Peyer's patch (tissue), 4 donors: ENCODE measurements at regions not wholly inside any gene's neighbourhood (a gene's known extent, or its start where the extent isn't known, plus 50 kb on each side); places are given as distances from the start of the nearest gene placed in this dataset.

Experiments
- DNase-seq, 3 donors: peaks; one replicate each; pipeline ENCODE4 v3.0.0-alpha.2; 2017 to 2019
- H3K27ac ChIP-seq, 4 donors: fragments of 200-600 bp; sonication (generic); one replicate each; pipeline ENCODE4 v1.5.1; 2016 to 2019
- H3K27me3 ChIP-seq, 2 donors: fragments of 200-600 bp; sonication (generic); one replicate each; pipeline ENCODE4 v1.5.1; 2019
- H3K36me3 ChIP-seq, 3 donors: fragments of 200-600 bp; sonication (generic); one replicate each; pipeline ENCODE4 v1.5.1; 2016 to 2019
- H3K4me1 ChIP-seq, 4 donors: fragments of 200-600 bp; sonication (generic); one replicate each; pipeline ENCODE4 v1.5.1; 2016 to 2019
- H3K4me3 ChIP-seq, 4 donors: fragments of 200-600 bp; sonication (generic); 1 replicate in 3 of 4; 2 replicates in 1 of 4; pipeline ENCODE4 v1.5.1; 2016 to 2019; ENCODE audit warnings: mild to moderate bottlenecking in 1 of 4
- H3K9me3 ChIP-seq, 4 donors: fragments of 200-600 bp; sonication (generic); one replicate each; pipeline ENCODE4 v1.5.1; 2016 to 2019; ENCODE audit warnings: mild to moderate bottlenecking in 1 of 4
- POLR2A ChIP-seq, 2 donors: fragments of 450-650 bp; IDR thresholded peaks; one replicate each; pipeline ENCODE4 v1.5.1; 2017; ENCODE audit warnings: antibody characterized with exemption in 2 of 2, mild to moderate bottlenecking in 2 of 2, moderate library complexity in 2 of 2
- TF ChIP-seq, protein P1 (sequence below), 6 experiments: fragments of 450-650 bp in 4 of 6; fragments of 200-600 bp in 2 of 6; sonication (generic) in 1 of 6; IDR thresholded peaks; one replicate each; pipeline ENCODE4 v1.5.1; 2017 to 2019; ENCODE audit warnings: antibody characterized with exemption in 6 of 6, mild to moderate bottlenecking in 3 of 6, moderate library complexity in 1 of 6

DNA sequence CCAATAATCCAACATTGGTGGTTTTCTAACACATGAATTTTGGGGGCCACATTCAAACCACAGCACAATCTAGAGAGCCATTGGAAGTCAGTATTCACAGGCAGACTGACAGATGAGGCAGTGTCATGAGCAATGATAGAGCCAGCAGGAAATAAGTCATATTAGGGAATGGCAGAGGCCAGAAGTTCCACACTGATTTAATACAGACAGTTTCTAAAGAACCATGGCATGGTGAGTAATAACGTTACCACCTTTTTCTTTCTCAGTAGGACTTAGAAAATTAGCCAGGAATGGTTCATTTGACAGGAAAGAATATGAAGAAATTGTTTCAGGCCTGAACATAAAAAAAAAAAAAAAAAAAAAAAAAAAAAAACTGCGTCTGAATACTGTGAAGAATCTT lies 210.3 kb downstream of the GPAM start:
- Histone ChIP-seq H3K36me3 (no peaks in the 10 kb centered on the region), H3K9me3 (no peaks in the 10 kb centered on the region), H3K27ac (no peak overlapping the region), H3K4me3 (no peak overlapping the region), H3K4me1 (no peaks in the 10 kb centered on the region), H3K27me3 (no peaks in the 10 kb centered on the region)
- no peak for DNase-seq
- TF ChIP-seq POLR2A (IDR thresholded peaks at IDR 0.05) = no peak
- TF ChIP-seq, protein P1, sequence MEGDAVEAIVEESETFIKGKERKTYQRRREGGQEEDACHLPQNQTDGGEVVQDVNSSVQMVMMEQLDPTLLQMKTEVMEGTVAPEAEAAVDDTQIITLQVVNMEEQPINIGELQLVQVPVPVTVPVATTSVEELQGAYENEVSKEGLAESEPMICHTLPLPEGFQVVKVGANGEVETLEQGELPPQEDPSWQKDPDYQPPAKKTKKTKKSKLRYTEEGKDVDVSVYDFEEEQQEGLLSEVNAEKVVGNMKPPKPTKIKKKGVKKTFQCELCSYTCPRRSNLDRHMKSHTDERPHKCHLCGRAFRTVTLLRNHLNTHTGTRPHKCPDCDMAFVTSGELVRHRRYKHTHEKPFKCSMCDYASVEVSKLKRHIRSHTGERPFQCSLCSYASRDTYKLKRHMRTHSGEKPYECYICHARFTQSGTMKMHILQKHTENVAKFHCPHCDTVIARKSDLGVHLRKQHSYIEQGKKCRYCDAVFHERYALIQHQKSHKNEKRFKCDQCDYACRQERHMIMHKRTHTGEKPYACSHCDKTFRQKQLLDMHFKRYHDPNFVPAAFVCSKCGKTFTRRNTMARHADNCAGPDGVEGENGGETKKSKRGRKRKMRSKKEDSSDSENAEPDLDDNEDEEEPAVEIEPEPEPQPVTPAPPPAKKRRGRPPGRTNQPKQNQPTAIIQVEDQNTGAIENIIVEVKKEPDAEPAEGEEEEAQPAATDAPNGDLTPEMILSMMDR (IDR thresholded peaks at IDR 0.05) = no peak

DNA sequence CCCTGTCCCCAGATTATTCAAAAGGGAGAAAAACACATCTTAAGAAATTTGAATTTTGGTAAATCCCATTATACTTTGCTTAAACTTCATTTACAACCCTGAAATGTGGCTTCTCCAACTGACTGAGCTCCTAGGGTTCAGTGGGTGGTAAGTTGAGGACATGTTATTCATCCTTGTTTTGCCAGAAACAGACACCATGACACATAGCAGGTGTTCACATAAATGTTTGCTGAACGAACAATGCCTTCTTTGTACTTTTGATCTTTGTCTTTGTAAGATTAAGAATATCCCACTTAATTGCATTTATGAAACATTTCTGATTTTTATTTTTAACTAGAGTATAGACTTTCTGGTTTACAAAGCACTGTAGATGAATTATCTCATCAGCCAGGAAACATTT lies 209.7 kb downstream of the GPAM start:
- H3K27ac ChIP-seq = no peak overlapping the region

DNA sequence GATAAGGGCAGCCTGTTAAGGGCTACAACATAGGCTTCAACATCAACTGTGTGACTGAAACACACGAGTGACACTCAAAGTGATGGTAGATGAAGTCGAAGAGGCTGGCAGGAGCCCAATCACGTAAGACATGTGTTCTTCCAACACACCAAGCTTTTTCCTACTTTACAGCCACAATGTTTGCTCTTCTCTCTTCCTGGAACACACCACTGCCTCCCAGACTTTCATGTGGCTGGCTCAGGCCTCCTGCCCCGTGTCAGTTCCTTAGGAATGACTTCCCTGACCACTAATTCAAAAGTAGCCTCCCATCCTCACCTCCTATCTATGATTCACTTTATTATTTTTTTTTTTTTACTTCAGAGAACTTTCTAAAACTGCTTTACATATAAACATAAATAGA lies 209.2 kb downstream of the GPAM start:
- TF ChIP-seq, protein P1 (IDR thresholded peaks at IDR 0.05) = no peak
- TF ChIP-seq POLR2A (IDR thresholded peaks at IDR 0.05) = no peak
- H3K9me3 ChIP-seq = no peaks in the 10 kb centered on the region
- no peak overlapping the region for H3K27ac ChIP-seq
- no peaks in the 10 kb centered on the region for H3K36me3 ChIP-seq
- no peak overlapping the region for H3K4me3 ChIP-seq
- H3K4me1 ChIP-seq = no peaks in the 10 kb centered on the region
- DNase-seq = no peak
- no peaks in the 10 kb centered on the region for H3K27me3 ChIP-seq

More for the DNA sequence above, 209.7 kb downstream of the GPAM start:
- H3K4me1 ChIP-seq = no peaks in the 10 kb centered on the region
- H3K36me3 ChIP-seq = no peaks in the 10 kb centered on the region
- no peaks in the 10 kb centered on the region for H3K9me3 ChIP-seq
- TF ChIP-seq POLR2A (IDR thresholded peaks at IDR 0.05) = no peak
- TF ChIP-seq, protein P1 (IDR thresholded peaks at IDR 0.05) = no peak
- DNase-seq = no peak
- no peak overlapping the region for H3K4me3 ChIP-seq
- no peaks in the 10 kb centered on the region for H3K27me3 ChIP-seq

DNA sequence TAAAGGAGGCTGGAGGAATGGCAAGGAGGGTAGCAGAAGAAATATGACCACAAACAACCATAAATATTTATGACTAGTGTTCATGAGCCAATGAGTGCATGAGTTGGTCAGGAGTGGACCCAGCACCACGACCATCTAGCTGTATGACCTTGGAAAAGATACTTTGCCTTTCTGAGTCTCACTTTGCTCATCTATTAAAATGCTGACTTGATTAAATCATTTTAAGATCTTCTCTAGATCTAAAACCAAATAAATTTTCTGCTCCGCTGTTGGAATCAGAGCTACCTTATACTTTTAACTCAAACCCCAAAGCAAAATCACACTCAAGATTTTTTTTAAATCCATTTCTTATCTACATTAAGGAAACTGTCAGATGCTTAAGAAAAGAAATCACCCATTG lies 207.0 kb downstream of the GPAM start:
- TF ChIP-seq POLR2A (IDR thresholded peaks at IDR 0.05) = no peak
- TF ChIP-seq, protein P1 (IDR thresholded peaks at IDR 0.05) = no peak
- Histone ChIP-seq H3K4me1 (no peaks in the 10 kb centered on the region), H3K36me3 (no peaks in the 10 kb centered on the region), H3K27ac (no peak overlapping the region), H3K9me3 (no peaks in the 10 kb centered on the region), H3K4me3 (no peak overlapping the region), H3K27me3 (no peaks in the 10 kb centered on the region)
- DNase-seq = no peak

DNA sequence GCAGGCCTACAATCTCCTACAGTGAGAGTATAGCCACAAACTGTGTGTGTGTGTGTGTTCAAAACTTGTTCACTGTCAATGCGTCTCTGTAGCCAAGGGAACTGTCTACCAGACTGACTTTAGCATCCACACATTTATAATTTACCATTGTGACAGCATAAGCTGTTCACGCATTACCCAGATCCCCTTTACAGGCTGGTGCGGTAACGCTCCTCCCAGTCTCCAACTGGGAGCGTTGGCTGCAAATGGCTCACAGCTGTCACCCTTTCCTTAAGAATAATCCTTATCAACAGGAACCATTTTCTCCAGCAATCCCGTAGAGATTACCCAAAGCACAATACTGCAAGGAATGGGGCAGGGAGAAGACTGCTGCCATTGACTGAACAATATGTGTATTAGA lies 199.5 kb downstream of the GPAM start:
- Histone ChIP-seq H3K4me1 (no peaks in the 10 kb centered on the region), H3K9me3 (no peaks in the 10 kb centered on the region), H3K27me3 (no peaks in the 10 kb centered on the region), H3K4me3 (no peak overlapping the region), H3K36me3 (no peaks in the 10 kb centered on the region), H3K27ac (no peak overlapping the region)
- TF ChIP-seq POLR2A (IDR thresholded peaks at IDR 0.05) = no peak
- no peak for DNase-seq

DNA sequence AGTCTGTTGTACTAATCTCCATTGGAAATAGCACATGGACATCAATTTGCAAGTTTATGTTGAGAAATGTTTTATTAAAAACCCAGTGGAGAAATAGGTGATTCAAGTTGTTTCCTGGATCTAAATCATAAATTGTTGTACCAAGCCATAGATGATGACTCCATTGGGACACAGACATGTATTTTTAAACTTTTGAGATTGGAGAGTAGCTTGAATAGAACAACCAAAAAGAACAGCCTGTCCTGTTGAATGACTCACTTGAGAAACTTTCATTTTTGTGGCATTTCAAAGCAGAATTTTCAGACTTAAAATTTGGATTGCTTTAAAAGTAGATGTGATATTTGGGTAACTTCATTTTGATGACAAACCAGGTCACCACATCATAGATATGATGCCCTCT lies 197.5 kb downstream of the GPAM start:
- no peak for DNase-seq
- Histone ChIP-seq H3K36me3 (no peaks in the 10 kb centered on the region), H3K27ac (no peak overlapping the region), H3K4me1 (no peaks in the 10 kb centered on the region), H3K4me3 (no peak overlapping the region), H3K9me3 (no peaks in the 10 kb centered on the region), H3K27me3 (no peaks in the 10 kb centered on the region)
- no peak for TF ChIP-seq POLR2A (IDR thresholded peaks at IDR 0.05)
- TF ChIP-seq, protein P1 (IDR thresholded peaks at IDR 0.05) = no peak
